SJCRH30 (cell line): ENCODE measurements at regions not wholly inside any gene's neighbourhood (a gene's known extent, or its start where the extent isn't known, plus 50 kb on each side); places are given as distances from the start of the nearest gene placed in this dataset.

Source experiments
- DNase-seq, 2 experiments: peaks; one replicate each; pipeline ENCODE4 v3.0.0-alpha.2; 2015 to 2020
- H3K27ac ChIP-seq: fragments of 250-450 bp; sonication (Bioruptor Pico); 2 replicates; pipeline ENCODE4 v1.5.1; 2020; ENCODE audit warnings: mild to moderate bottlenecking, moderate library complexity
- H3K27me3 ChIP-seq: fragments of 250-450 bp; sonication (Bioruptor Pico); 2 replicates; pipeline ENCODE4 v1.5.1; 2020; ENCODE audit warnings: mild to moderate bottlenecking, moderate library complexity
- H3K36me3 ChIP-seq: fragments of 250-450 bp; sonication (Bioruptor Pico); 2 replicates; pipeline ENCODE4 v1.5.1; 2020; ENCODE audit warnings: mild to moderate bottlenecking, moderate library complexity
- H3K4me1 ChIP-seq: fragments of 250-450 bp; sonication (Bioruptor Pico); 2 replicates; pipeline ENCODE4 v1.5.1; 2020; ENCODE audit warnings: mild to moderate bottlenecking, moderate library complexity
- H3K4me3 ChIP-seq: fragments of 250-450 bp; sonication (Bioruptor Pico); 2 replicates; pipeline ENCODE4 v1.5.1; 2020; ENCODE audit warnings: mild to moderate bottlenecking, moderate library complexity
- H3K9me3 ChIP-seq: fragments of 250-450 bp; sonication (Bioruptor Pico); replicated peaks from 2 replicates; pipeline ENCODE4 v1.5.1; 2020; ENCODE audit warnings: mild to moderate bottlenecking, moderate library complexity

GRCh38 chr3:1775321-1775720 lies 323.3 kb upstream of the CNTN4 start:
- Histone ChIP-seq H3K4me1 (no peaks in the 10 kb centered on the region), H3K4me3 (no peak overlapping the region), H3K9me3 (no peaks in the 10 kb centered on the region), H3K36me3 (no peaks in the 10 kb centered on the region), H3K27me3 (no peaks in the 10 kb centered on the region), H3K27ac (no peak overlapping the region)
- no peak for DNase-seq

GRCh38 chr3:1783995-1784394 lies 314.7 kb upstream of the CNTN4 start:
- H3K27me3 ChIP-seq = no peaks in the 10 kb centered on the region
- H3K4me1 ChIP-seq = no peaks in the 10 kb centered on the region
- no peaks in the 10 kb centered on the region for H3K36me3 ChIP-seq
- H3K27ac ChIP-seq = no peak overlapping the region
- DNase-seq = no peak
- H3K4me3 ChIP-seq = no peak overlapping the region
- H3K9me3 ChIP-seq = no peaks in the 10 kb centered on the region

- H3K36me3 ChIP-seq = no peaks in the 10 kb centered on the region
- no peak overlapping the region for H3K4me3 ChIP-seq
- no peaks in the 10 kb centered on the region for H3K27me3 ChIP-seq
- no peaks in the 10 kb centered on the region for H3K9me3 ChIP-seq
- no peaks in the 10 kb centered on the region for H3K4me1 ChIP-seq
- DNase-seq = no peak
- H3K27ac ChIP-seq = no peak overlapping the region
These were observed 311.6 kb upstream of the CNTN4 start for GRCh38 chr3:1787094-1787493.

GRCh38 chr3:1792466-1792865 lies 306.2 kb upstream of the CNTN4 start:
- Histone ChIP-seq H3K36me3 (no peaks in the 10 kb centered on the region), H3K27ac (no peak overlapping the region), H3K4me3 (no peak overlapping the region), H3K9me3 (no peaks in the 10 kb centered on the region), H3K27me3 (no peaks in the 10 kb centered on the region), H3K4me1 (no peaks in the 10 kb centered on the region)
- DNase-seq = no peak

- Histone ChIP-seq H3K4me3 (no peak overlapping the region), H3K9me3 (no peaks in the 10 kb centered on the region), H3K36me3 (no peaks in the 10 kb centered on the region), H3K4me1 (no peaks in the 10 kb centered on the region), H3K27ac (no peak overlapping the region), H3K27me3 (no peaks in the 10 kb centered on the region)
- DNase-seq = no peak
These were observed 299.8 kb upstream of the CNTN4 start for GRCh38 chr3:1798711-1799405.

GRCh38 chr3:1805331-1805730 lies 293.3 kb upstream of the CNTN4 start:
- H3K4me1 ChIP-seq = no peaks in the 10 kb centered on the region
- no peaks in the 10 kb centered on the region for H3K9me3 ChIP-seq
- no peak overlapping the region for H3K4me3 ChIP-seq
- no peaks in the 10 kb centered on the region for H3K27me3 ChIP-seq
- H3K27ac ChIP-seq = no peak overlapping the region
- no peaks in the 10 kb centered on the region for H3K36me3 ChIP-seq
- no peak for DNase-seq

GRCh38 chr3:1808590-1808989 lies 290.1 kb upstream of the CNTN4 start:
- no peaks in the 10 kb centered on the region for H3K36me3 ChIP-seq
- no peaks in the 10 kb centered on the region for H3K4me1 ChIP-seq
- H3K27me3 ChIP-seq = no peaks in the 10 kb centered on the region

GRCh38 chr3:1823867-1824266 lies 274.8 kb upstream of the CNTN4 start:
- DNase-seq = no peak

More at GRCh38 chr3:1808590-1808989, 290.1 kb upstream of the CNTN4 start:
- Histone ChIP-seq H3K9me3 (no peaks in the 10 kb centered on the region), H3K27ac (no peak overlapping the region), H3K4me3 (no peak overlapping the region)
- DNase-seq = no peak

GRCh38 chr3:1824359-1824758 lies 274.3 kb upstream of the CNTN4 start:
- Histone ChIP-seq H3K36me3 (no peaks in the 10 kb centered on the region), H3K4me3 (no peak overlapping the region), H3K27ac (no peak overlapping the region), H3K4me1 (no peaks in the 10 kb centered on the region), H3K9me3 (no peaks in the 10 kb centered on the region), H3K27me3 (no peaks in the 10 kb centered on the region)
- DNase-seq = no peak

More at GRCh38 chr3:1823867-1824266, 274.8 kb upstream of the CNTN4 start:
- no peak overlapping the region for H3K27ac ChIP-seq
- no peaks in the 10 kb centered on the region for H3K36me3 ChIP-seq
- H3K9me3 ChIP-seq = no peaks in the 10 kb centered on the region
- no peak overlapping the region for H3K4me3 ChIP-seq
- no peaks in the 10 kb centered on the region for H3K27me3 ChIP-seq
- H3K4me1 ChIP-seq = no peaks in the 10 kb centered on the region

GRCh38 chr3:1828519-1828918 lies 270.1 kb upstream of the CNTN4 start:
- Histone ChIP-seq H3K27me3 (no peaks in the 10 kb centered on the region), H3K27ac (no peak overlapping the region), H3K4me3 (no peak overlapping the region), H3K4me1 (no peaks in the 10 kb centered on the region), H3K9me3 (no peaks in the 10 kb centered on the region), H3K36me3 (no peaks in the 10 kb centered on the region)
- no peak for DNase-seq

GRCh38 chr3:1830851-1831250 lies 267.8 kb upstream of the CNTN4 start:
- no peaks in the 10 kb centered on the region for H3K9me3 ChIP-seq
- H3K4me3 ChIP-seq = no peak overlapping the region
- no peak overlapping the region for H3K27ac ChIP-seq
- H3K27me3 ChIP-seq = no peaks in the 10 kb centered on the region
- DNase-seq = peak in 1 of 2 experiments; percentile 24
- H3K4me1 ChIP-seq = no peaks in the 10 kb centered on the region
- H3K36me3 ChIP-seq = no peaks in the 10 kb centered on the region

GRCh38 chr3:1832395-1832794 lies 266.3 kb upstream of the CNTN4 start:
- Histone ChIP-seq H3K36me3 (no peaks in the 10 kb centered on the region), H3K9me3 (no peaks in the 10 kb centered on the region), H3K27ac (no peak overlapping the region), H3K4me1 (no peaks in the 10 kb centered on the region), H3K27me3 (no peaks in the 10 kb centered on the region), H3K4me3 (no peak overlapping the region)
- DNase-seq = no peak

- peak overlapping the region; percentile 73 for H3K27ac ChIP-seq
- peaks cover 27% of the 10 kb centered on the region for H3K4me1 ChIP-seq
- DNase-seq = peak; percentile 6 to 59
- H3K36me3 ChIP-seq = no peaks in the 10 kb centered on the region
- no peaks in the 10 kb centered on the region for H3K27me3 ChIP-seq
- H3K4me3 ChIP-seq = no peak overlapping the region
- no peaks in the 10 kb centered on the region for H3K9me3 ChIP-seq
These were observed 255.6 kb upstream of the CNTN4 start for GRCh38 chr3:1843111-1843510.

GRCh38 chr3:1847571-1847970 lies 251.1 kb upstream of the CNTN4 start:
- H3K27ac ChIP-seq = no peak overlapping the region

GRCh38 chr3:1848935-1849334 lies 249.7 kb upstream of the CNTN4 start:
- Histone ChIP-seq H3K27me3 (no peaks in the 10 kb centered on the region), H3K36me3 (no peaks in the 10 kb centered on the region), H3K9me3 (no peaks in the 10 kb centered on the region), H3K4me3 (no peak overlapping the region), H3K27ac (no peak overlapping the region), H3K4me1 (peaks cover 14% of the 10 kb centered on the region)
- no peak for DNase-seq

More at GRCh38 chr3:1847571-1847970, 251.1 kb upstream of the CNTN4 start:
- Histone ChIP-seq H3K4me3 (no peak overlapping the region), H3K36me3 (no peaks in the 10 kb centered on the region), H3K9me3 (no peaks in the 10 kb centered on the region), H3K4me1 (peaks cover 27% of the 10 kb centered on the region), H3K27me3 (no peaks in the 10 kb centered on the region)
- DNase-seq = no peak

- Histone ChIP-seq H3K27me3 (no peaks in the 10 kb centered on the region), H3K9me3 (no peaks in the 10 kb centered on the region), H3K36me3 (no peaks in the 10 kb centered on the region), H3K27ac (no peak overlapping the region), H3K4me1 (no peaks in the 10 kb centered on the region), H3K4me3 (no peak overlapping the region)
- DNase-seq = no peak
These were observed 245.7 kb upstream of the CNTN4 start for GRCh38 chr3:1852950-1853349.
